NCI-H2171 (cell line): ENCODE measurements at regions not wholly inside any gene's neighbourhood (a gene's known extent, or its start where the extent isn't known, plus 50 kb on each side); places are given as distances from the start of the nearest gene placed in this dataset.
"Not testable (repeated sequence)": the region's sequence is repeated elsewhere in the genome, so short reads cannot be mapped to it uniquely, and the experiment has no call there.

Experiments
- DNase-seq: peaks from one replicate; lab custom pipeline; 2025; lab: John Stamatoyannopoulos, UW

GRCh38 chr13:44055681-44056080 lies 176.0 kb downstream of the LACC1 start:
- not testable (repeated sequence) for DNase-seq

GRCh38 chr13:44058067-44058466 lies 178.4 kb downstream of the LACC1 start:
- no peak for DNase-seq

GRCh38 chr13:44058624-44059215 lies 179.0 kb downstream of the LACC1 start:
- no peak for DNase-seq

DNA sequence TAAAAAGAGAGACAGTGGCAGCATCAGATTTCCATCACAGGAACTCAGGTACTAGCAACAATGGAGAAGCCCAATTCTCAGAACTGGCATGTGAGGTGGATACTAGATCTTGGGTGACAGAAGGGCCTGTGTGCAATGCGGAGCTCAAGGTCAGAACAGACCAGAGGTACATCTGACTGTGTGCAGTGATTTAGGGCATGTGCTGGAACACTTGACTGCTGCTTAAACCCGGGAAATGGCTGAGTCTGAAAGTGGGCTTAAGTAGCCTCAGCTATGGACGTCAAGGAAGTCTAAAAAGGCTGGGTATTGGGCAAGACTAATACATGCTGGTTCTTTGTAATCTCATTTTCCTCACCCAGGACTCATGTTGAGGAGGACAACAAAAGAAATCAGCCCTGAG lies 182.2 kb downstream of the LACC1 start:
- no peak for DNase-seq

DNA sequence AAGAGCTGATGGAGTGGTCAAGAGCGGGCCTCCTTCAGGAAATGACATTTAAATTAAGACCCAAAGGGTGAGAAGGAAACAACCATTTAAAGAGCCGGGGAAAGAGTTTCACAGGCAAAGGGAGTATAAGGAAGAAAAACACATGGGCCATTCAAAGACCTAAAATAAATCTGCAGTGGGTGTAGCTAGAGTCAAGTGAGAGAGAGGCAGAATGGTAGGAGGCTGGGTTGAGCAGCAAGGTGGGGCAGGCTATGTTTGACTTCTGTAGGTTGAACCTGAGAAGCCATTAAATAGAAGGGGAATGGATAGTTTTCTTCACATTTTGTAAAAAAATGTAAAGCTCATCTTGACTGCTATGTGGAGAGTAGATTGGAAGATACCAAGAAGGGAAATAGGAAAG lies 183.8 kb downstream of the LACC1 start:
- DNase-seq: no peak

DNA sequence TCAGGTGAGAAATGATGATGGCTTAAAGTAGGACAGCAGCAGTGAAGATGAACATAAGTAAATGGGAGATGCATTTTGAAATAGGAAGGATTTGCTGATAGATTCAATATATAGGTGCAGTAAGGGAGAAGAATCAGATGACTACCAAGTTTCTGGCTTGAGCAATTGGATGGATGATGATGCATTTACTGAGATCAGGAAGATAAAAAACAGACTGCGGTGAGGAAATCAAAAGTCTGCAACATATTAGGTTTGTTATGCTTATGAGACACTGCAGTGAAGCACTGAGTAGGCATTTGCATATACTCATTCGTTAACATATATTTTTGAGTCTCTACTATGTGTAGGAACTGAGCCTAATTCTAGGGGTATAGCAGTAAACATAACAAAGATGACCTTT lies 184.2 kb downstream of the LACC1 start:
- DNase-seq: no peak

GRCh38 chr13:44064357-44064756 lies 184.7 kb downstream of the LACC1 start:
- DNase-seq: no peak

- DNase-seq: no peak
Observed at GRCh38 chr13:44068169-44068568, 188.5 kb downstream of the LACC1 start.

GRCh38 chr13:44068737-44069136 lies 189.0 kb downstream of the LACC1 start:
- DNase-seq: no peak

DNA sequence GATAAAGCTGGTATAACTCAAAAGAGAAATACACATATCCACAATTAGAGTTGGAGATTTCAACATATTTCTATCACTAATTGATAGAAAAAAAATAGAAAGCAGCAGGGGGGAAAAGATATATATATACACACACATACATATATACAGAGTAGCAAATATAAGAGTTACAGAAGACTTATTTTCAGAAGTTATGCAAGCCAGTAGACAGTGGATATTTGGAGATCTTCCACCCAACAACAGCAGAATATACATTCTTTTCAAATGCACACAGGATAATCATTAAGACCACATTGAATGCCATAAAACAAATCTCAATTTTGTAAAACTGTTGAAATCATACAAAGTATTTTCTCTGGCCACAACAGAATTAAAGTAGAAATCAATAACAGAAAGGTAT lies 192.8 kb downstream of the LACC1 start:
- DNase-seq: no peak

DNA sequence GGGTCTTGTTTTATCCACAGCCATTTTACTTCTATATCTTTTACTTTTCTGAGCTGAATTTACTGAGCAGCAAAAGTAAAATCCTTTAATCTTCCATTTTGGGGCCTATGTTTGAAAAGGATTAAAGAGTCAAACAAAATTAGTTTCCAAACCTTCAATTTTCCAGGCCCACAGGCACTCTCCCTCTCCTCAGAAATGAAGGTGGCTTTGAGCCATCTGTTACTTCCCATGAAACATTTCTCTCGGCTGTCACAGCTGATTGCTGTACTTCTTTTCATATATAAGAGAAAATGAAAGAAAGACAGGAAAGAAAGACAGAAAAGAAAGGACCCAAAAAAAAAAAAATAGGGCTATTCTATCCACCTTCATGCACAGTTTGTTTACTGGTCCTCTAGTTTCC lies 194.9 kb downstream of the LACC1 start:
- DNase-seq: no peak

DNA sequence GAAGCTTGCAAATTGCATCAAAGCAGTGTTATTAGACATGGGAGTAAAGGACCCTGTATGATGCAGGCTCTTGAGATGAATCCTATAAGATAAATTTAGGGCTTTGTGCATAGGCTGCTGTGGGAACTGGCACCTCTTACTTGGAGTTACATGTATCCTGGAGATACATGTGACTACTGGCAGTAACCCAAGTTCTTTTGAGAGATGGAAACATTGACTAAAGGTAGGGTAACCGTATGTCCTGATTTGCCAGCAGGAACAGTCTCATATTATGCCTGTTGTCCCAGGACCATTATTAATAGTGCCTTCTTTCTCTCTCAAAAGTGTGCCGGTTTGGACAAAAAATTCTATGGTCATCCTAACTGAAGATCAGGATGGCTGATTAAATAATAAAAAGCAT lies 195.4 kb downstream of the LACC1 start:
- DNase-seq: no peak

GRCh38 chr13:44078806-44079376 lies 199.2 kb downstream of the LACC1 start:
- no peak for DNase-seq

DNA sequence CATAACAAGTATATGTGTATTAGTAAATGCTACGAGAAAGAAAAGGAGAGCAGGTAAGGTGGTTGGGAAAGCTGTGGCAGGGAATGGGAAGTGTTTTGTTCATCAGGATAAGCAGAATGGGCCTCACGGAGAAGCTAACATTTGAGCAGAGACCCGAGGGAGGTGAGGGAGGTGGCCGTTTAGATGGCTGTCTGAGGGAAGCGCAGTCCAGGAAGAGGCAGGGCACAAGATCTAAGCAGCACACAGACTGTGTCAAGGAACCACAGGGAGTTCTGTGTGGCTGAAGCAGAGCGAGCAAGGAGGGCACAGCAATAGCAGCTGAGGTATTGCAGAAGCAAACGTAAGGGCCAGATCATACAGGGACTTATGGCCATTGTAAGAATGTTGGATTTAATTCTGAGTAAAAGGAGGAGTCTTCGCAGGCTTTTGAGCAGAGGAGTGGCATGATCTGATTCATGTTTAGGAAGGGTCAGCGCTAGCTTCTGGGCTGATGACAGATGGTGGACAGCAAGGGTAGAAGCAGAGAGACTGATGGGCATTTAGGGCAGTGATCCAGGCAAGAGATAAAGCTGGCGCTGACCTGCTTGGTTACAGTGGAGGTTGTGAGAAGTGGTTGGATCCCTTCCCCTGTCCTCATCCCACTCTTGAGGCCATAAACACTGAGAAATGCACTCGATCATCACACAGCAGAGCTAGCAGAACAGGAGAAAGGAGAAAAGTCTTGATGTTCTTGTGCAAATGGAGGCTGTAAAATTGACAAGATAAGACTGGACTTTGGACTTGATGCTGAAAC lies 199.9 kb downstream of the LACC1 start:
- DNase-seq: no peak

- DNase-seq: no peak
Observed at GRCh38 chr13:44084146-44084545, 204.4 kb downstream of the LACC1 start.

DNA sequence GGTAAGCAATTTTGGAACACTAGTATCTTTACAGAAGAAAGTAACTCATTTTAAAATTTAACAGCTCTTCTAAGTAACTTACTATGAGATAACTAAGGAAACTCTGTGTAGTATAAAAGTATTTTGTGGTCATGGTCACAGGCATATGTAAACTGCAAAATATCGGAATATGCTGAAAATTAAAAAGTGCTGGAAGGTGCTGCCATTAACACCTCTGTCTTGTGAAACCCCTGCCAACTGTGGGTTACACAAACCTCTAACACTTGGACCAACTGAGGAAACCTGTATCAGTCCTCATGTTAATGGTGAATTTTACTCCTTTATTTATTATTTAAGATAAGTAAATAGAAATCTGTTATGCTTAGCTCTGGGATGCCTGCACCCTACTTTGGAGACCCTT lies 206.7 kb downstream of the LACC1 start:
- no peak for DNase-seq

DNA sequence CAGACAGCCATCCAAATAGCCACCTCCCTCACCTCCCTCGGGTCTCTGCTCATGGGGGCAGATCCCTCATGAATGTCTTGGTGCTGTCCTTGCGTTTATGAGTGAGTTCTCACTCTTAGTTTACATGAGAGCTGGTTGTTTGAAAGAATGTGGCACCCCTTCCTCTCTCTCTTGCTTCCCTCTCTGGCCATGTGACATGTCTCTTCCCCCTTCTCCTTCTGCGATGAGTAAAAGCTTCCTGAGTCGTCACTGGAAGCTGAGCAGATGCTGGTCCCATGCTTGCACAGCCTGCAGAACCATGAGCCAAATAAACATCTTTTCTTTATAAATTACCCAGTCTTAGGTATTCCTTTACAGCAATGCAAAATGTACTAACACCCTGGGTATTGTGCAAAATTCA lies 208.7 kb downstream of the LACC1 start:
- no peak for DNase-seq

DNA sequence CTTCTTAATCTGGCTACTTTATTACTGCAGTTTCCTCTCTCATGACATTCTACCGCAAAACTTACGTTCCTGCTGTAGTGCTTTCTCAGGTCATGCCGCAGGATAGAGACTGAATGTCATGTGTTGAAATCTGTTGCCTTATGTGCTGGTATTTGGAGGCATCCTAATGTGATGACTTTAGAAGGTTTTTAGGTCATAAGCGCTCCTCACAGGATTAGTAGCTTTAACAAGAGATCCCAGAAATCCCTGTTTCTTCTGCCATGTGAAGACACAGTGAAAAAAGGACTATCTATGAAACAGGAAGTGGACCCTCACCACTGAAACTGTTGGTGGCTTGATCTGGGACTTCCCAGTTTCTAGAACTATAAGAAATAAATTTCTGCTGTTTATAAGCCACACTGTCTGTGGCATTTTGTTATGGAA lies 209.3 kb downstream of the LACC1 start:
- no peak for DNase-seq

GRCh38 chr13:44089452-44089851 lies 209.7 kb downstream of the LACC1 start:
- no peak for DNase-seq

DNA sequence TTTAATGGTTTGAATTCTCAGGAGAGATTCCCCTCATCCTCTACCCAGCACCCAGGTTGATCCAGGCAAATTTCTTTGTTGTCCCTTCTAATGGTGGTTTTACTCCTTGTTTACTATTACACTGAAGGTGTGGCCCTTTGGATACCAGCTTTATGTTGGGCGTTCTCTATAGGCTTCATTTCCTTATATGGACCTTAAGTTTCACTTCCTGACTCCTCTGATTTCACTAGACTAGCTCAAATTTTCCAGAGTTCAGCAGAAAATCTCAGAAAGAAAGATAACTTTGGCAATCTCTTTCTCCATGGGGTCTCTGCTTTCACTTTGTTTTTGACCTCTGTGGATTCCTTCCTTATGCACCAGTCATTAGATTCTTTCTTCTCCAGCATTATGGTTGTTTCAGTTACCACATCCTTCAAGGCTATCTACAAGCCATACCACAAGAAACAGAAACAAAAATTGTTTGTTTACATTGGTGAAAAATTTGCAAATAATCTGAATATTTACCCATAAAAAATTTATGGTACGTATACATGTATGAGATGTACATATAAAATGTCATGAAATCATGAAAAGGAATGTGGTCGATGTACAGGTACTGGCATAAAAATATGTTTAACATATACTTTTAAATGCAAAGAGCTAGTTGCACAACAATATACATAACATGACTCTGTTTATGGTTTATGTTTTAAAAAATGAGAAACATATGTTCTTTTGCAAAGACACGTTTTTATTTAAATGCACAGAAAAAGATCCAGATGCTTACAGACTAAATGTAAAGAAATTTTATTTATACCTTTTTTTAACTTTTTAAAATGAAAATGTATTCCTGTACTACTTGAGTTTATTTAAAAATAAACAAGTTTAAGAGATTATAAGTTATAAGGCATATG lies 212.6 kb downstream of the LACC1 start:
- no peak for DNase-seq

DNA sequence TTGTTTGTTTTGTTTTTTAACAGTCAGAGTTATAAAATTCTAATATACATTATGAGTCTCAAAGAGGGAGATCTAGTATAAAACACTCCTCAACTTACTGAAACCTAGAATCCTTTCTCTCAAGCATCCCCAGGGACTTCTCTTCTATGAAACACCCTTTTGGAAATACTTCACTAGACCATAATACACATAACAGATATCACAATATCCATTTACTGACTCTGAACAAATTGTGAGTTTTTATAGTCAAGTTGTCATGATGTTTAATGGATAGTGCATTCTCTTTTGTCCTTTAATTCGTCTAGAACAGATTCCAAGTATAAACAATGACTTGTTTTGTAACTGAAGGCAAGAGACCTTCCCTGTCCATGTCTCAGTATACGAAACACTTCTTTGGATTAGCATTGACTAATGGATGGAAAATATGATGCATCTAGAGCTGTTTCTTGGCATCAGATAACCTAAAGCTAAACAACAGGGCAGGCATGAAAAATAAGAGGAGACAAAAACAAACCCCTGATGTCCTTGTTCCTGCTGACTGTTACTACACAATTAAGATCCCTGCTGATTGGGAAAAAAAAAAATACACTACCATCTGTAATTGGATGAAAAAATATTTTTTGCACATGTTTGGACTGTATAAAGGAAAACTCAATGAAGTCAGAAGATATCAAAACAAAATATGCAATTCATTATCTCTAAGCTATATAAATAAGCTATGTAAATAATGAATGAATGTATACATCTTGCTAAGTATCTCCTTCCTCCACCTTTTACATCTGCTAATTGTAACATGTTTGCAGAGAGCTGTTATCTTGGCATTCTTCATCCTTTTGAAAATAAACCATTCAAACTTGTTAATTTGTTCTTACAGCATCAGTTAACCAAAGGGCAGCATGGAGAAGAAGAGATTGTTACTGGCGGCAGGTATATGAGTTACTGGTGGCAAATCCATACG lies 214.2 kb downstream of the LACC1 start:
- DNase-seq: no peak
